Astrocyte (in vitro differentiated cells and primary cell): ENCODE measurements at regions not wholly inside any gene's neighbourhood (a gene's known extent, or its start where the extent isn't known, plus 50 kb on each side); places are given as distances from the start of the nearest gene placed in this dataset.

Experiments
- CTCF ChIP-seq: IDR thresholded peaks from 2 replicates; pipeline ENCODE4 v1.5.1; 2011; ENCODE audit warnings: low read depth, mild to moderate bottlenecking, inconsistent platforms, low read length, moderate library complexity; ENCODE audit not compliant: insufficient read depth
- EZH2 ChIP-seq: IDR thresholded peaks from 2 replicates; pipeline ENCODE4 v1.6.1; 2012; ENCODE audit warnings: mild to moderate bottlenecking, low read length, inconsistent platforms; ENCODE audit not compliant: insufficient read depth

- TF ChIP-seq CTCF (no peak), EZH2 (no peak)
These were observed 279.0 kb upstream of the VEPH1 start for GRCh38 chr3:157782236-157782635.
